ENCODE measurements at regions not wholly inside any gene's neighbourhood (a gene's known extent, or its start where the extent isn't known, plus 50 kb on each side); places are given as distances from the start of the nearest gene placed in this dataset.

DNA sequence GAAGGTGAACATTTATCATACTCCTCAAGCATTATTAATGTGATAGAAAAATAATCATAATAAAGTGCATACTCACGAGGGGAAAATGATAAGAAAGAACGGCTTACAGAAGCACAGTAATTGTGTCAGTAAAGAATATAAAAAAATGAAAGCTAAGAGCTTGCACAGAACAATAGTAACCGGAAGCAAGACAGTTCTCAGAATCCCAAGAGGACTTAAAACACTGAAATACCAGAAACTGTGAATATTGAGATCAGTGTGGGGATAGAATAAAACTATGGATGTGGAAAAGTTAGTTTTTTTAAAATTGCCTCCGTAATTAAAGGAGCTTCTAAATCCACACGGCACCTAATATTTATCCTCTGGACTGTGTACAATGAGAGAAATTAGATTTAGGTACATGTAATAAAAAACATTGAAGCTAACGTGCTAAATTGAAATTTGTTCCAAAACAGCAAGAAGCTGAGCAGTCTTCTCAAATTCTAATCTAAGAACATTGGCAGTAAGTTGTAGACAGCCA lies 482.7 kb downstream of the SLITRK6 start:
- no peak for TF ChIP-seq EZH2 (IDR thresholded peaks at IDR 0.05; ENCODE audit: borderline replicate concordance, low read depth, low read length, poor library complexity, severe bottlenecking)
- TF ChIP-seq, protein P1, sequence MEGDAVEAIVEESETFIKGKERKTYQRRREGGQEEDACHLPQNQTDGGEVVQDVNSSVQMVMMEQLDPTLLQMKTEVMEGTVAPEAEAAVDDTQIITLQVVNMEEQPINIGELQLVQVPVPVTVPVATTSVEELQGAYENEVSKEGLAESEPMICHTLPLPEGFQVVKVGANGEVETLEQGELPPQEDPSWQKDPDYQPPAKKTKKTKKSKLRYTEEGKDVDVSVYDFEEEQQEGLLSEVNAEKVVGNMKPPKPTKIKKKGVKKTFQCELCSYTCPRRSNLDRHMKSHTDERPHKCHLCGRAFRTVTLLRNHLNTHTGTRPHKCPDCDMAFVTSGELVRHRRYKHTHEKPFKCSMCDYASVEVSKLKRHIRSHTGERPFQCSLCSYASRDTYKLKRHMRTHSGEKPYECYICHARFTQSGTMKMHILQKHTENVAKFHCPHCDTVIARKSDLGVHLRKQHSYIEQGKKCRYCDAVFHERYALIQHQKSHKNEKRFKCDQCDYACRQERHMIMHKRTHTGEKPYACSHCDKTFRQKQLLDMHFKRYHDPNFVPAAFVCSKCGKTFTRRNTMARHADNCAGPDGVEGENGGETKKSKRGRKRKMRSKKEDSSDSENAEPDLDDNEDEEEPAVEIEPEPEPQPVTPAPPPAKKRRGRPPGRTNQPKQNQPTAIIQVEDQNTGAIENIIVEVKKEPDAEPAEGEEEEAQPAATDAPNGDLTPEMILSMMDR (conservative IDR thresholded peaks at IDR 0.05; ENCODE audit: low read depth, low read length): no peak
